DMS53 (cell line): ENCODE measurements at regions not wholly inside any gene's neighbourhood (a gene's known extent, or its start where the extent isn't known, plus 50 kb on each side); places are given as distances from the start of the nearest gene placed in this dataset.
A peak's percentile ranks its signal among the peaks of the same experiment; 100 is the strongest.

Source experiments
- DNase-seq: peaks from one replicate; lab custom pipeline; 2025; lab: John Stamatoyannopoulos, UW

DNA sequence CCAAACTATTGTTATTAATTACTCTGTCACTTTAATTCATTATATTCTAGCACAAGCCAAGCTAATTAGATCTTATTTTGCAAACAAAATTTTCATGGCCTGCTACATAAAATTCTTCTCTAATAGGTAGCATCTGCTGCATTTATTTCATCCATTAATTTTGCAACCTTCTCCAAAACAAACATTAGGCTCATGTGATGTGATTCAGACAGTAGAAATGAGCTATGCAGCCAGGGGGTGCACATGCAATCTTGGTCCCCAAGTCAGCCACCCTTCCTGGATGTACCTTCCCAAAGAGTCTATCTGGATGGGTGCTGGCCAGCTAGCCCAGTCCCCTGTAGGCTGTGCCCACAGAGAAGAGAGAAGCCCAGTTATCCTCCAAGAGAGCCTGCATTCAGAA lies 242.1 kb upstream of the OSR1 start:
- DNase-seq = no peak

DNA sequence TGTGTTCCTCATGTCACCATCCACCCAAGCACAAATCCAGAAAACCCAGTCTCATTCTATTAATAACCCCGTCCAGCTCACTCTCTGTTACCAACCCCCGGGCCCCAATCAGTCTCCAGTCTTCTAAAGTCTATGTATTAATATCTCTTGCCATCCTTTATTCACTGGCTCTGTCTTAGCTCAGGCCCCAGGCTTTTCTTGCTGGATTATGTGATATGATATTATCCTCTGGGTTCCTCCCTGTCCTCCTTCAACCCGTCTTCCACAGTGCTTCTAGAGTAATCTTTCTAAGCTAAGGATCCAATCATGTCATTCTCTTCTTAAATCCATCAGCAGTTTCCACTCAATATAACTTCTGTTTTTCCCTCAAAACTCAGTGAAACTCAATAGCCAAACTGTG lies 240.5 kb upstream of the OSR1 start:
- no peak for DNase-seq

DNA sequence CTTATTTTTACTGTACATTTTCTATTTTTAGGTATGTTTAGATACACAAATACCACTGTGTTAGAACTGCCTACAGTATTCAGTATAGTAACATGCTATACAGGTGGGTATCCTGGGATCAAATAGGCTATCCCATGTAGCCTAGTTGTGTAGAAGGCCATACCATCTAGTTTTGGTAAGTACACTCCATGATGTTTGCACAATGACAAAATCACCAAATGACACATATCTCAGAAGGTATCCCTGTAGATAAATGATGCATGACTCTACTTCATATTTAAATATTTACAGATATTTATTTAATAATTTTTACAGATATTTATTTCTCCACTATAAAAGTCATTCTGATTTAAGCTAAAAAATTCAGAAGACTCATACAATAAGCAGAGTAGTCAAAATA lies 233.8 kb upstream of the OSR1 start:
- DNase-seq = peak; percentile 21

DNA sequence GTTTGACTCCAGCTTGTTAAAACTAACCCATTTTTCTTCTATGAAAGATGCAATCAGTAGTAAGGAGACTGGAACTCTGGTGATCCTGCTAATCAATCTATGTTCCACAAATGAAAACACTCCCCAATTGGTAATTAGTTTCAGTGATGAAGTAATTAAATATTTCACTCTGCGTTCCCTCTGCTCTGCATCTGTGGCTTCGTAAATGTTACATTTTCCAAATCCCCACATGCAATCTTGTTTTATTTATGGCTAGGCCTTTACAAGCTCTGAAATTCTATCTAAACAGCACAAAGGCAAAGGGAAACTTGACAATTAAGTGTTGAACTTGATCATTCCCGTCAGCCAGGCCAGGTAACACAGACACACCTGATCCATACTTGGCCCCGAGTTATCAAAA lies 231.4 kb upstream of the OSR1 start:
- DNase-seq = no peak

DNA sequence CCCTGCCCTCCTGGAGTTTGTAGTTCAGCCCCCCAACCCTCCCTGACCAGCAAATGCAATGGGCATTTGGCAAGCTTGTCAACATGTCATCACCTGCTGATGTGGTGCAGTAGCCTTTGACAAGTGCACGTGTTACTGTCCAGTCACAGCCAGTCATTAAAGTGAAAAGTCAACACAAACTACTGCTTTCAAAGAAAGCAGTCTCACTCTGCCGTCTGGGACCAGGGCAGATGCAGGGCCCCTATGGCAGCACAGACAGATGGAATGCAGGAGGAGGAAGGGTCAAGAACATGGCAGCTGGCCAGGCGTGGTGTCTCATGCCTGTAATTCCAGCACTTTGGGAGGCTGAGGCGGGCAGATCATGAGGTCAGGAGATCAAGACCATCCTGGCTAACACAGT lies 222.4 kb upstream of the OSR1 start:
- peak; percentile 66 for DNase-seq

DNA sequence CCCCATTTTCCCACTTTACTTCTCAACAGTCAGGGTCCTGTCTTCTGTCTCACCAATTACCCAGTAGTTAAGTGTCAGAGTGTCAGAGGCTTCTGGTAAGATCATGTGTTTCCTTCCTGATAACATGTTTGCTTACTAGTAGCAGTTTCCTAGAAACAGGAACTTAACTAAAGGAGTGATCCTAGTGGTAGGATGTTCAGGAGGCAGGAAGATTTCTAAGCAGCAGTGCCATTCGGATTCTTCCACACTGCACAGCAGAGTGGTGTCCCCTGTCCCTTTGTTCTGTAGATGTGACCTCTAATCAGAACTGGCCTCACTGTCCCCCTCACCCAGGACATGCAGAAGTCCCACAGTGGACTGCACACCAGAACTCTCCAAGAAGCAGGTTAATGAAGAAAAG lies 221.8 kb upstream of the OSR1 start:
- peak; percentile 36 for DNase-seq

DNA sequence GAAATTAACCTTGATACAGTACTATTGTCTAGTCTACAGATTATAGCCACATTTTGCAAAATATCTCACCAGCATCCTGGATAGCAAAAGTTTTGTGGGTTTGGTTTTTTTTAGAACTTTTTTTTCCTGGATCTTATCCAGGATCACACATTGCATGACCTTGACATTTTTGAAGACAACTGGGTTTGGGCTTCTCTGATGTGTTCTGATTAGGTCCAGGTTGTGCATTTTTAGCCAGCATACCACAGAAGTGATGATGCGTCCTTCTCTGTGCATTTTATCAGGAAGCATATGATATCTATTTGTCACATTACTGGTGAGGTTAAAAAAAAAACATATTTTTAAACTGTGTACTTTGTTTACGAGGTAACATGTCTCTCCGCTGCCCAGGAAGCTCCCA lies 221.0 kb upstream of the OSR1 start:
- no peak for DNase-seq

DNA sequence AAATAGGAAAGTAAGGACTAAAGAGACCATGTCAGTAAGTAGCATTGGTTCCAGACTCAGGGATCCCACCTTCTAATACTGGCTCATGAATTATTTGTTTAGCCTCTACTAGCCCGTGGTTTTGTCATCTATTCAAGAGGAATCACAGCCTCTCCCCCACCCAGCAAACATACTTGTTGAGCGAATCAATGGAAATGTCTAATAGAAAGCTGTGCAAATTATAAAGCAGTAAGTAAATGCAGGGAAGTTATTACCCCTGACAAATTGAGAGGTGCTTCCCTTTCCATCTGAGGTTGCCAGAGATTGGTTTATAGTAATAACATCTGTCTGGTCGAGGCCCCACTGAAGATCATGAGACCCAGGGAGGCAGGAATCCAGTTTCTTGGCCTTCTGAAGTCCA lies 219.3 kb upstream of the OSR1 start:
- no peak for DNase-seq

DNA sequence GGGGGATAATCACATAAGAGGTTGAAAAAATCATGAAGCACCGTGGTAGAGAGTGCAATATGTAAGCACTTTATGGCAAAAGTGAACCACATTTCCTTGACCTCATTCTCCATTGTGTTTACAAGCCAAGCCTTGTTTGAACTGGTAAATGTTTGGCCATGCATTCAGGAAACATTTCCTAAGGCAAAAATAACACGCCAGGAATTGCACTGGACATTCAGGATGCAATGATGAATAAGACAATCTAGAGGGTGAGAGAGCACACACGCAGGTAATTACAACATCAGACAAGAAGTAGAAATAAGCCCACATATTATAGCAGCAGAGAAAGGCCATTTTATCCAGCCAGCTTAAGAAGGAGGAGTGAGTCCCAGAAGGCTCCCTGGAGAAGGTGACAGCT lies 218.0 kb upstream of the OSR1 start:
- peak; percentile 53 for DNase-seq

DNA sequence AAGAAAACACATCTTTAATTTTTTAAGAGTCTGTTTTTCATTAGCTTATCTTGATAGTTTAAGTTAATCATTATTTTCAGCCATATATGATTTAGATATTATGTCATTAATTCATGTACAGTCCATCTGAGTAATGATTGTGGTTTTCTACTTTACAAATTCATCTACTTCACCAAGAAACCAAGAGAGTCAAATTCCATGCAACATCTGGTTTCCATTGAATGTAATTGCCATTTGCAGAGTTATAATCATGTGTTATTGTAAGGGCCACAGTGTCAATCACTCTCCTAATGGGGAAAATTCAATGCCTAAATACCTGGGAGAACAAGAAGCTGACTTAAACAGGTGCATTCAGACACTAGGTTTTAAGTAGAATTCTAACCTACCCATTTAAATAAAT lies 217.2 kb upstream of the OSR1 start:
- no peak for DNase-seq

DNA sequence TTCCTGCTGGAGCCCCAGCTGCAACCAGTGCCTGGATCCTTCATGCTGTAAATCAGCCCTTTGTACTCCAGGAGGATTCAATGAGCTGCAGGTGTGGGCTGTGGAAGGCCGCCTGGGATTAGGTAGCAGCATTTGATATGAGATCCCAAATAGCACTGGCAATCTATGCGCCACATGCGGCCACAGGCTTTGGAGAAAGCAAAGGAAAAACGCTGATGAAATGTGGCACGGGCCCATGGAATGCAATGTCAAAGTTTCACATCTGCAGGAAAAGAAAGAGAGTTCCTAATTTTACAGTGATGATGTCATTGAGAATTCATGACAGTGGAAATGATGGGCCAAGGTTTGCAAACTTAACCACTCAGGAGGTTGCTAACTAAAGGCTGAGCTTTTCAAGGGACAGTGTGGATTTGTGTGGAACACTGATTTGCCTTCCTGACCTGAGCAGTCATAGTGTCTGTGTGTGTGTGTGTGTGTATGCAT lies 216.4 kb upstream of the OSR1 start:
- DNase-seq = no peak

DNA sequence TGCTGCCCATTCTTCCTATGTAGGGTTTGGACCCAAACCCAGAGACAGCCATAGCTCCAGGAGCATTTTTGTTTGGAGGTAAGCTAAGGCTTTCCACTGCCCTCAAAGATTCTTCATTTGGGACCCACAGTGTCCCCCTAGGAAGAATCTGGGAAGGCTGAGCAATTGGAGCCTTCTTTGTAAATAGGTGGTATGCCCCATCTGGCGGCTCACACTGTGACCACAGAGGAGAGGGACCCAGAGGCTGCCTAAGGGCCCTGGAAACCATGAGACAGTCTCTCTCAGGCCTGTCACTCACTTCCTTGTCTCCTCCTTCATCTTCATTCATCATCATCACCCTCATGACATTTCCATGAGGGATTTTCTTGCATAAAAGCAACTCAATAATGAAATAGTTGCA lies 215.4 kb upstream of the OSR1 start:
- no peak for DNase-seq

DNA sequence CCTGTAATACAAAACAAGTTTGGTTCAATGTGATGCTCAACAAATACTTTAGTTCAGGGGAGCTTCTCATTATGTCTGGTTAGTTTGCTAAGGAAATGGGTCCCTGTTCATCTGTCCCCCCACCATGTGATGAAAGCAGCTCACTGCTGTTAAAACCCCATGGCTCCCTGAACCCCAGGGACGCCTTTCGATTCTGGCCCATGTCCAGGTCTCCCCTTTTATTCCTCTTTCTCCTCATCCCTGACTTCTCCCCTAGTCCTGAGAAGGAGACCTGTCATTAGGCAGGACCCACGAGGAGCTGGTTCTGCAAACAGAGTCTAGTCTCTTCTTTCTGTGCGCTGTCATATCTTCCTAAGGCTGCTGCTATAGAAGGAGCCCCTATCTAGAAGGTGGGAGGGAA lies 213.3 kb upstream of the OSR1 start:
- no peak for DNase-seq

DNA sequence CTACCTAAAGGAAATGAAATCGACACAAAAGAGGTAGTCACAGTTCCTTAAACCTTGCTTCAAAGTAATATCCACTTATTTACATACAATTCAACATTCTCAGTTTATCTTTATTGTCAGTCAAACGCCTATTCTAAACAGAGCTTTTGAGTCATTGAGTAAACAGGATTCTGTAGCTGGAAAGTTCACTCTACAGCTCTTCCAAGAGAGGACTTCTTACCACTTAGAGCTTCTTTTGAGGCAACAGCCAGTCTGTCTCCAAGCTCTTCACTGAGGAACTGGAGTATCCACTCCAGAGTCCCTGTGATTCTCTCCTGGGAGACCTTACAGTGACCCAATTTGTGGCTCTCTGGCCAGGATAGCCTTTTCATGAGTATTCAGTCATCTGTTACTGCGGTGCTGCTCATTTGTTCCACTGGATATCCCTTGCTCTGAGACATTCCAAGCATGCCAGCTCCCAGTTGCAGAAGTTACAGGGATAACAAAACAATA lies 210.9 kb upstream of the OSR1 start:
- DNase-seq = no peak

DNA sequence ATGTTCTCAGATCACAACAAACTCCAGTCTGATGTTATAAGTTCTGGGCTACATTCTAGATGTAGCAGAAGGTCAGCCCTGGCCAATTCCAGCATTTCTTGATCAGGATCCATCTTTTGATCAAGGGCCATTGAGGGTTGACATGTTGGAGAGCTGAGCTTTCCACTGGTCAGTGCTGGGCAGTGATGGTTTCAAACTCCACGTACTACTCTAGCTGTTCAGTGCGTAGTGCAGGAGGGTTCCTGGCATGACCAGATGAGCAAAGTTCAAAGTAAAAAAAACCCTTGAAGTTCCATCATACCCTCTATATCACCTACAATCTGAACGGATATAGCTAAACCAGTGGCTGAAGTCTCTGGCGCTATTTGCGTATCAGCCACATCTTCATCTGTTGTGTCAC lies 210.4 kb upstream of the OSR1 start:
- no peak for DNase-seq

DNA sequence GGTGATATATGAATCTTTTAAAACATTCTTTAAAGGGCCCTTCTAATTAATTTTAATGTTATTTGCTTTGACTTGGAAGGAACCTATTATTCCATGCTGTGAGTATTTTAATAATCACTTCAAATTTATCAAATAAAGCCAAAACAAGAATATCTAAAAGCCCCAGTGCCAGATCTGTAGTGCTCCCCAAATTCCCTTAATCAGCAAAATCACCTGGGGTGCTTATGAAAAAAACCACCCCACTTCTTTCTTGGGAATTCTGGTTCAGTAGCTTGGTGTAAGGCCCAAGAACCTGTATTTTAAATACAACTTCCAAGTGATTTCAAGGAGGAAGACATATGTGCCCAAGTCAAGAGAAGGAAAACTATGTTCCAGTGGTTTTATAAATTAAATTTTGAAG lies 202.4 kb upstream of the OSR1 start:
- no peak for DNase-seq

DNA sequence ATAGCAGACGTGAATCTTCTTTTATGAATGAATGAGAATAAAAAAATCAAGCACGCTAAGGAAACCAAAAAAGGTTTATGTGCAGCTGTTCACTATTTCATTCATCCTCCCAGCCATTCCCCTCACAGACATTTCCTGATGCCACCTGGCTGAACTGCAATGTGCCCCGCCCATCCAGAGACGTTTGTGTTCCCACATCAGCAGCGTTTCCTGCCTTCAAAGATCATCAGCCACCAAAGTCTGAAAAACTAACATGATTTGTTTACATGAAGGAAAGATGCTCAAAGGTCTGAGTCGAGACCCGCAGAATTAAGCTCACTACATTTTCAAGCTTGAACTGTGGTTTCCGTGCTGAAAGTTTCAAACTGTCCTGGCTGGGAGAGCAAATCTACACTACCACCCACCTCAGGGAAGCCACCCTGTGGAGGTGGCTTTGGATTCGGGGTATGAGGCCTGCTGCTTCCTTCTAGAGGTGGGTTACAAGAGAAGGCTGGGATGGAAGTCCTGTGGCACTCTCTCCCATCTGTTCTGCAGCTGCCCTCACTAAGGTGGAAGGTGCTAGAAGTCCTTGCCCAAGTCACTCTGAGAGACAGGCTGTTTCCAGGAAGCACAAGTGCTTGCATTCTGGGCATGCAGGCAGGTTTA lies 201.3 kb upstream of the OSR1 start:
- DNase-seq = no peak

DNA sequence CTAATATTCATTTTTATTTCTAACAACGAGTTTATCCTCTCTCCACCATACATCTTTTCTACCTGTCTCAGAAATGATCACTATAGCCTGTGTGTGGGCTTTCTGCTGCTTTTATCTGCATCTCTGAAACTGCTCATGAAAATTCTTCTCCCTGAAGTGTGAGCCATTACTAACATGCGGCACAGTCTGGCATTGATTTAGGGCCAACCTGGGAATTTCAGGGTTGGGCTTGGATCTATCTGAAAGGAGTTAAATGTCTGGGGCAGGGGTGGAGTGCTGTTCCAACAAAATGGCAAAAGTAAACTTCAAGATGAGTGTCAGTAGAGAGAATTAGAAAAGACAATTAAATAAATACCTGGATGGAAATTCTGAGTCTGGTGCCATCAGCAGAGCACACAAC lies 198.2 kb upstream of the OSR1 start:
- no peak for DNase-seq

DNA sequence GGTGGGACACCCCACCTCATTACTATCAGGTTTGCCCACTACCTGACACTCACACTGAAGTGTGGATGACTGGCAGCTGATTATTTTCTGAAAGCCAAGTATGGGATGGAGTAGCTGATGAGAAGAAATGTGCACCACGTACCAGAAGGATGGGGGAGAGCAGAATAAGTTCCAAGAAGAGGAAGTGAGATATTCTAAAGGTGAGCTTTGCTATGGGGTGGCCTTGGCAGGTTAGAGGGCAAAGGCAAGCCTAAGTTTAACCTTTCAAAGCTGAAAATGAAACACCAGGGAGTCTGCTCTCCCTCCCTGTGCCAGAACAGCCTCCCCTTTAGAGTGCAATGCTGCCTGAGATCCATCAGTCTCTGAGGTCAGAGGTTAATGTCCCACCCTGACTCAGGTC lies 196.1 kb upstream of the OSR1 start:
- no peak for DNase-seq

DNA sequence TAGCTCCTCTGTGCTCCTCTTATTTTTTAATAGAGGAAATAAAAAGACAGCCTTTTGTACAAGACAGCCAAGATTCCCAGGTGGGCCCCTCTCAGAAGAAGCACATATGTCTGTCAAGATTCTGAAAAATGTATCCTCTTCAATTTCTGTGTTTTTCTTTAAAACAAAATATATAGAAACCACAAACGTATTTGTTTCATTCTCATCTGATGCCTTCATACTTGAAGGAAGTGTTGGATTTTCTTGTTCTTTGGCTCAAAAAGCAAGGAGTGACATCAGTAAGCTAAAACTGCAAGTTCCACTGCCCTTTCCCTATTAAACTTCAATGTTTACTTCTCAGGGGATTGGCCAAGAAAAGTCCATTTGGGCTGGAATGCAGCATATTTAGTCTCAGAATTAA lies 193.8 kb upstream of the OSR1 start:
- no peak for DNase-seq

DNA sequence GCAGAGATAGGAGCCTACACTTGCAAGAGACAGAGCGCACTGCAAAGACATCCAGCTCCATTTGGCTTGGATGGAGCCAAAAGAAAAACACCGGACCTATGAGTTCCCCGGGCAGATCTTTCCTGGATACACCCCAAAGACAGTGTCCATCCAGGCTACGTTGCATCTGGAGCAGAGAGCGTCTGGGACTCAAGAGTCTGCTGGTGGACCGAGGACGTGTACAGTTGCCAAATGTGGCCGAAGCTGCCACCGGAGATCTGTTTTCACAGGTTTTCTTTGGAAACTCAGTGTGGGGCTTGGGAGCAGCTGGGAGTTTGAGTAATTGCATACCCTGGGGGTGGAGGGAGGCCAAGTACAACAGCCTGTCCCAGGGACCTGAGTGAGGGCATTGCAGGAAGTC lies 192.3 kb upstream of the OSR1 start:
- DNase-seq = no peak

DNA sequence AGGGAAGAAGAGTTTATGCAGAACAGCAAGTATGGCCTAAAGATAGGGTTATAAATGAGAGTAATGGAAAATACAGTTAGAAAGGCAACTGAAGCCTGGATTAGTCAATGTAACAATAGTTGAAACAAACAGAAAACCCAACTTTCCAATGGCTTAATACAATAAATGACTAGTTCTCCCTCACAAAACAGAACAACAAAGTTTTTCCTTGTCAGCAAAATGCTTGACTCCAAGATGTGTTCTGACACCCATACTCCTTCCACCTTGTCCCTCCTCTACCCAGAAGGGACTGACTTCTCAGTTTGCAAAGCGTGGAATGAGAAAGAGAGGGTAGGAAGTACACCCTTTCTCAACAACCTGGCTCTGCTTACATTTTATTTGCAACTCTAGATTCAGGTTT lies 191.4 kb upstream of the OSR1 start:
- no peak for DNase-seq

DNA sequence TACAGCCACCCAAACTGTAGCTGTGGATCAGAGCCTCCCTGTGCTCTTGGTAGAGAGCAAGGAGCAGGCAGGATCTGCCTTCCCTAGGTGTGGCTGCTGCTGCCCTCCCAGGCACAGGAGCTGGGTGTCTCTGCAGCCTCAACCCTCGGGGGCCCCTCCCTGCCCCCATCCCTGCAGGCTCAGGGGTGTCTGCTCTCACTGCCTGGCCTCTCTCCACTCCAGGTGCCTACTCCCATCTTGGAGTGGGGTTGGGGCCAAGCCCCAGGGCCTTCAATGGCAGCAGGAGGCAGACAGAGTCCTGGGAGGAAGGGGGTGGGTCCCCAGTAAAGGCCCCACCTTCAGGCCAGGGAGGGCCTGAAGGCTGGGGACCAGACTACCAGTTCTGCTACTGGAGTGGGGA lies 189.7 kb upstream of the OSR1 start:
- no peak for DNase-seq

DNA sequence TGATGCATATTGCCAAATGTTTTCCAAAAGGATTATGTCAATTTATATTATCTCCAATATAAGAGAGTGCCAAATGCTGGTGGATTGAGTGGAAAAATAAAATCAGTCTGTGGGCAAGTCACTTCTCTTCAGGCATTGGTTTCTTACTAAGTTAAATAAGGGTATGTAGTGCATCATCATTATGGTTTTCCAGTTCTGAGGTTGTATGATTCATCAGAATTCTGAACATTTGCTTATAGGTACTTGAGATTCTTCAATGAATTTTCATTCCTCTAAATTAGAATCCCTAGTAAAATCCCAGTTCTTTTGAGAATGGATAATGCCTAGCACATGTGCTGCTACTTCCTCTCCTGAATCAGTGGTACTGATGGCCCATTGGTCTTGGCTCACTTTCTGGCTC lies 188.9 kb upstream of the OSR1 start:
- DNase-seq = no peak

DNA sequence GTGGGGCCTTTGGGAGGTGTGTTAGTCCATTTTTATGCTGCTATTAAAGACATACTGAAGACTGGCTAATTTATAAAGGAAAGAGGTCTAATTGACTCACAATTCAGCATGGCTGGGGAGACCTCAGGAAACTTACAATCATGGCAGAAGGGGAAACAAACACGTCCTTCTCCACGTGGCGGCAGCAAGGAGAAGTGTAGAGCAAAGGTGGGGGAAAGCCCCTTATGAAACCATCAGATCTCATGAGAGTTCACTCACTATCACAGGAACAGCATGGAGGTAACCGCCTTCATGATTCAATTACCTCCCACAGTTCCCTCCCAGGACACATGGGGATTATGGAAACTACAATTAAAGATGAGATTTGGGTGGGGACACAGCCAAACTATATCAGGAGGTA lies 187.1 kb upstream of the OSR1 start:
- no peak for DNase-seq
